Activated CD8-positive, alpha-beta memory T cell treated with anti-CD3 and anti-CD28 coated beads for 36 hours (primary cell): ENCODE measurements at regions not wholly inside any gene's neighbourhood (a gene's known extent, or its start where the extent isn't known, plus 50 kb on each side); places are given as distances from the start of the nearest gene placed in this dataset.

Experiments used
- CTCF ChIA-PET: fragments of 350-600 bp; sonication (Branson Sonifier 250); formaldehyde crosslinking; loops from one replicate; lab custom pipeline; 2021; ENCODE audit warnings: antibody characterized with exemption; lab: Charles Lee
- POLR2A ChIA-PET: fragments of 350-600 bp; sonication (Branson Sonifier 250); formaldehyde crosslinking; loops from one replicate; lab custom pipeline; 2021; ENCODE audit warnings: antibody characterized with exemption; lab: Charles Lee

DNA sequence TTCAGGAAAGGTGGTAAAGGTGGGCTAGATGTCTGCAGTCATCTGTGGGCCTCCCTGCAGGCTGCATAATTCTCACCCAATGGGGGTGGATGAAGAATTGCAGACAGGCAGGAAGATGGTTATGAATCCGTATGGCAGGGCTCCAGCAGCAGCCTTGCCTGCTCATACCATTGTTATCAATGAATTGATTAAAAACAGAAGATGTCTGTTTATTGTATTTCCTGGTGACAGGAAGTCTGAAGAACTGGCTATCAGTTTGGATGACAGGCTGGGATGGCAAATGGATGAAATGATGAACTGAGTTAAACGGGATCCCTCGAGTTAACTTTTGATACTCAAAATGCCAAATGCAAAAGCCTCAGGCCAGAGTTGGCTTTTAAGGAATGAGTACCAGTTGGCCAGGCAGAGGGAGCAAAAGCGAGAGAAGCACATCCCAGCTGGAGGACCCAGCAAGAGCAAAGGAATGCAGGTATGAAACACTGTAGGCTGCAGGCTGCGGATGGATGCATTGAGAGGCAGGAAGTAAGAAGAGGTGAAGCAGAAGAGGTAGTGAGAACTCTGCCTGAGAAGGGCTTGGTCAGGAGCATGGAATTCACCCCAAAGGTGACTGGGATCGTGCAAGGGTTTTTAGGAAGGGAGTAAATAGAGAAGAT is 550.0 kb upstream of the TBX3 start:
- CTCF ChIA-PET = no interaction called here
- POLR2A ChIA-PET = no interaction called here

DNA sequence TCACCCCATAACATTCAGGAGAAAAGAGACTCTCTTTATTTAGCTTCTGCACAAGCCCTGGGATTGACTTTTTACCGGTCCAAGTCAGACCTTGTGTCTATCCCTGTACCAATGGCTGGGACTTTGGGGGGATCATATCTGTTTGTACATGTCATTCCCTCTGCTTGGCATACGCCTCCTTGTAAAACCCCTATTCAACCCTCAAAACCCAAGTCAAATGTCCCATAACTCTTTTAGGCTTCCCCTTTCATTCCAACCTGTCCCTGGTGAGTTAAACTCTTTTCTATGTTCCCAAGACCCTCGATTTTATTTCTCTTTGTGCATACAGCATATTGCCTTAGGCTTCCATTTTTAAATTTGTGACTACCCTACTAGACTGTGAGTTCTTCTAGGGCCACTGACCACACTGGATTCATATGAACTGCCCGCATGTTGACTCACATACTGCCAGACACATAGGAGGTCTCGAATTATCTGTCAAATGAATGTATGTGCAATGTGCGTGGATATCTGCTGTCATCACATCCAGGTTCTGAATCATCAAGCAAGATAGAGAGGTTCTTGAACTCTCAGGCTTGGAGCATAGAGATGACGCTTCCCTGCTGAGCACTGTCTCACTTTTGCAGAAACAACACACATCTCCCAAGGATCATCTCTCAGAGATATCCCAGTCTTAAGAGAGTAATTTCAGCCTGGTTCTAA is 548.6 kb upstream of the TBX3 start:
- ChIA-PET POLR2A (no interaction called here), CTCF (no interaction called here)

- ChIA-PET POLR2A (no interaction called here), CTCF (no interaction called here)
Observed at GRCh38 chr12:115230606-115231005, 546.6 kb upstream of the TBX3 start.

GRCh38 chr12:115229517-115229916 is 545.5 kb upstream of the TBX3 start:
- ChIA-PET POLR2A (no interaction called here), CTCF (no interaction called here)

DNA sequence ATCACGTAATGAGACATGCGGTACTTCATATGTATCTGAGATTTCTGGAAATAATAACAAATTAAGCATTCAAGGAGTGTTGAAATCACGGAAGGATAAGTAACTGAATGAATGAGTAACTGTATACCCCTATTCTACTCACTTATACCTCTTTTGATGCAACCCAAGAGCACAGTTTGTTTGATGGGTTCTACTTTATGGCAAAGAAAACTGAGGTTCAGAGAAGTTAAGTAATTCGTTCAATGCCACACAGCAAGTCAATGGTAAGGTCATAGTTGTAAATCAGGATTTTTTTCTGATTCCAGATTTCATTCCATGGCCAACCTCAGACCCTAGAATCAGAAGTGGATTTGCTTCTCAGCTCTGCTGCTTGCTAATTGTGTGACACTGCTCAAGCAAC is 544.5 kb upstream of the TBX3 start:
- CTCF ChIA-PET = no interaction called here
- POLR2A ChIA-PET = no interaction called here

DNA sequence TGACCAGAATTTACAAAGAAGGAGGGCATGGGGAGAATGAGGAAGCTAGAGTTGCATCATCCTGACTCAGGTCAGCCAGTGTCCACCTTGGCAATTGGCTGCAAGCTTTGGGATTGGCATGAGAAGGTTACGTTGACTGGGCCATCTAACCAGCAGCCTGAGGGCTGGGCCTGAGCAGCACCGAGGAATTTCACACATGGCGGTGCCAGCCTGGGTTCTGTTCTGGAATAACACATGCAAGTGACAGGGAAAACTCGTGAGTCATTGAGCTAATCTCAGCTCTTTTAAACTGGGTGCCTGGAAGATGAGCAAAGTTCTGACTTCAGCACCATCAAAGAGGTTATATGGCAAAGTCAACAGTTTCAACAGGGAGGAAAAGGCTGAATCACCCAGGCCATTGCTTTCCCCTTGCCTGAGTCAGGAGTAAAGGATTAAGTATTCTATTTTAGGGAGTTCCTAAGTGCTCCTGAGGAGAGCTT is 543.2 kb upstream of the TBX3 start:
- ChIA-PET CTCF (no interaction called here), POLR2A (no interaction called here)

DNA sequence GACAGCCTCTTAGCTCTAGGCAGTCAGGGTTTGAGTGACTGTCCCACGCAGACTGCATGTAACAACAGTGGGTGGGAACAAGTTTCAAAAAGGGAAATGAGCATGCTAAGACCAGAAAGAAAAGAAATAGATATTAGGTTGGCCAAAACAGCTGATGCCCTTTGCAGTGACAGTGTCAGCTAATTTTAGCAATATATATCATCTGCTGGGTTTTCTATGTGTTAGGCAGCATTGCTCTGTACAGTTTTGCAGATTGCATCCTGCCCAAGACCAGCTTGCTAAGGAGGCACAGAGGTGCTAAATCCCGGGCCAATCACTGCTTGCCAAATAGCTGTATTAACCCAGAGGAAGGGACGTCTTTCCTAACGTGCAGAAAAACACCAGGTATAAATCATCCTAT is 541.9 kb upstream of the TBX3 start:
- CTCF ChIA-PET = no interaction called here
- POLR2A ChIA-PET = no interaction called here

GRCh38 chr12:115223991-115224390 is 540.0 kb upstream of the TBX3 start:
- POLR2A ChIA-PET = no interaction called here
- CTCF ChIA-PET = no interaction called here

DNA sequence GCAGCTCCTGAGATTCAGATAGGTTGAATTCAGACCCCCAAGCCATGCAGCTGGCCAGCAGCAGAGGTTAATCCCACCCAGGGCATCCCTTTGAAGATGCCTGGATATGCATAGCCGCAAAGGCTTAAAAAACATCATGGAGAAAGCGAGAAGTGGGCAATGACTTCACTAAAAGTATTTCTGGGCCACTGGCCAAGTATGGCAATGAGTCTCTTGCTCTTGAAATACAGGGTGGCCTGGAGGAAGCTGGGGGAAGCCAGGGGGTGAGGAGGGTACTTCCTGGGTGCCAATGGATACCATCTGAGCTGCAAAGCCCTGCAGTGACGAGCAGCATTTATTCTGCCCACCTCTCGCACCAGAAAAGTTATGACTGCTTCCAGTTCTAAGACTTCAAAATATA is 539.3 kb upstream of the TBX3 start:
- POLR2A ChIA-PET = no interaction called here
- CTCF ChIA-PET = no interaction called here

- ChIA-PET CTCF (no interaction called here), POLR2A (no interaction called here)
Observed at GRCh38 chr12:115222220-115222619, 538.2 kb upstream of the TBX3 start.

- POLR2A ChIA-PET = no interaction called here
- CTCF ChIA-PET = no interaction called here
Observed at GRCh38 chr12:115216301-115216700, 532.3 kb upstream of the TBX3 start.

DNA sequence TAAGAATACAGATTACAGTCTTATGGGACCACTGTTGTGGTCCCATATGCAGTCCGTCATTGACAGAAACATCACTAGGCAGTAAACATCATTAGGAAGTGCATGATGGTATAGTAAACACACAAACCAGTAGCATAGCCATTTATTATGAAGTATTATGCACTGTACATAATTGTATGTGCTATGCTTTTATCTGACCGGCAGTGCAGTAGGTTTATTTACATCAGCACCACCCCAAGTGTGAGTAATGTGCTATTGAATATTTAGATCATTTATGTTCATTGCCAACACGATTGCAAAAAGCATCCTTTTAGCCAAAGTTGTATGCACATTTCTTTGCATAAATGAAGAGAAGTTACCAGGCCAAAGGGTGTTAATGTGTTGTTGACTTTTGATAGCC is 531.6 kb upstream of the TBX3 start:
- CTCF ChIA-PET = no interaction called here
- POLR2A ChIA-PET = no interaction called here

- ChIA-PET CTCF (no interaction called here), POLR2A (no interaction called here)
Observed at GRCh38 chr12:115213538-115214016, 529.6 kb upstream of the TBX3 start.

DNA sequence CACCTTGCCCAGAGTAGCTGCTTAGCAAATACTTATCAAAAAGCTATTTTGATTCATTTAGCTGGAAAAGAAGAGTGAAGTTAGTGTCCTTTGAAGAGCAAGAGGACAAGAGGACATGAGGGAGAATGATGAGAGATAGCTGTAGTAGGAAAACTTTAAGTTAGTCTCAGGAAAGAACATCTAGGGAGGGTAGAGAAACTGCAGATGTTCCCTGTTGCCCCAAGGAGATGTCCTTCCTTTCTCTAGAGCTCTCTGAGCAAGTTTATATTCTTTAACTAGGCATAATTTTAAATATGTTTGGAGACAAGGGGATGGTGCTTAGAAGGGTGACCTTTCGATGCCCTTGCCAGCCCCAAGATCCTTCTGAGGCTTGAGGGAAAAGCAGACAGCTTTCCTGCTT is 529.1 kb upstream of the TBX3 start:
- ChIA-PET CTCF (no interaction called here), POLR2A (no interaction called here)

GRCh38 chr12:115212356-115212755 is 528.4 kb upstream of the TBX3 start:
- POLR2A ChIA-PET = no interaction called here
- CTCF ChIA-PET = no interaction called here

- CTCF ChIA-PET = no interaction called here
- POLR2A ChIA-PET = no interaction called here
Observed at GRCh38 chr12:115210533-115211252, 526.7 kb upstream of the TBX3 start.

DNA sequence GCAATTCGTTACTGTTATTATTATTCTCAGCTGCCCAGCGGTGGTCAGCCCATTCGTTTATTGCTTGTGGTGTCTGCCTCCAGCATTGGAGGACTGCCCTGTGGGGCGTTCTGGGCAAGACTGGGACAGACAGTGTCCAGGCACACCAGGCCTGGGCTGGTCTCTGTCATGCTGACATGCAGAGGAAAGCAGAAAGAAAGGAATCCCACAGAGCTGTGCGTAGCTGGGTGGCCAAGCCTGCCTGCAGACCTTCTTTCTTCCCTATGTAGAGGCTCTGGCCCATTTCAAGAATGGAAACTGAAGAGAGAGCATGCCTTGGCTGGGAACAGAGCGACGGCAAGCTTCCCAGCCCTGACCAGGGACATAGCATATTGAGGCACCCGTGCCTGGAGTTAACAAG is 525.3 kb upstream of the TBX3 start:
- CTCF ChIA-PET = no interaction called here
- POLR2A ChIA-PET = no interaction called here

- POLR2A ChIA-PET = no interaction called here
- CTCF ChIA-PET = no interaction called here
Observed at GRCh38 chr12:115208098-115208497, 524.1 kb upstream of the TBX3 start.

DNA sequence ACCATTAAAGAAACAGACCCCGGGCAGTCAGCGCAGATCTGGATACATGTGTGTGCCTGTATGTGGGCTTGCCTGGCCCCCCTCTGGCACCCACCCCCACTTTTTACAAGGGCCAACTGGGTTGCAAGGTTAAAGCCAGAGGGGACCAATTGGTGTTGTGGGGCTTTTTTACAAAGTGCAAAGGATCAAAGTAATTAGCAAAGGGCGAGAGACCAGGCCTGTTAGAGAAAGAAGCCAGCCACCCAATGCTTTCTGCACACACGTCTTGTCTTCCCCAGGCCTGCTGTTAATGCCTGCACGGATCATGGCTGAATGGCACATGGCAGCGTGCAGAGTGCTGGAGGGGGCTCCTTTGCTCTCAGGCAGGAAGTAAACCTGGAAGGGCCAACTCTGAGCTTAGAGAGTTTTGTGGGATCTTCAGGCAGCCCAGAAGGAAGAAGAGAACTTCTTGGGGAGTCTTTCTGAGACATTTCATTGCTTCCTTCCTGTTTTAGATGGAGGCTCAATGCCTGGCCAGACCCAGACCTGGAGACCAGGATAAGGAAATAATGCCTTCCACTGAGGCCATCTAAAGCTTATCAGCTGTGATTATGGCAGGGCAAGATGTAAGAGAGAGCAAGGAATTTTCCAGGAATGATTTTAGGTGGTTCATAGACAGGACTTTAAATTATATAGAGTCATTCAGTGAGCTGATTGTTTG is 523.4 kb upstream of the TBX3 start:
- POLR2A ChIA-PET = no interaction called here
- CTCF ChIA-PET = no interaction called here

- CTCF ChIA-PET = no interaction called here
Observed at GRCh38 chr12:115206801-115207200, 522.8 kb upstream of the TBX3 start.

More at GRCh38 chr12:115206801-115207200, 522.8 kb upstream of the TBX3 start:
- POLR2A ChIA-PET = no interaction called here
